Astrocyte (in vitro differentiated cells and primary cell): ENCODE measurements at regions not wholly inside any gene's neighbourhood (a gene's known extent, or its start where the extent isn't known, plus 50 kb on each side); places are given as distances from the start of the nearest gene placed in this dataset.

Experiments used
- CTCF ChIP-seq: IDR thresholded peaks from 2 replicates; pipeline ENCODE4 v1.5.1; 2011; ENCODE audit warnings: low read depth, mild to moderate bottlenecking, inconsistent platforms, low read length, moderate library complexity; ENCODE audit not compliant: insufficient read depth
- EZH2 ChIP-seq: IDR thresholded peaks from 2 replicates; pipeline ENCODE4 v1.6.1; 2012; ENCODE audit warnings: mild to moderate bottlenecking, low read length, inconsistent platforms; ENCODE audit not compliant: insufficient read depth

GRCh38 chr14:83019744-83020414, 1486.2 kb upstream of the SEL1L start:
- TF ChIP-seq CTCF (no peak), EZH2 (no peak)
